Coronary artery (tissue), 2 donors: ENCODE measurements at regions not wholly inside any gene's neighbourhood (a gene's known extent, or its start where the extent isn't known, plus 50 kb on each side); places are given as distances from the start of the nearest gene placed in this dataset.

Experiments used
- DNase-seq: peaks from one replicate; pipeline ENCODE4 v3.0.0-alpha.2; 2017; ENCODE audit warnings: low spot score
- H3K27ac ChIP-seq, 2 donors: fragments of 200-600 bp; sonication (generic); one replicate each; pipeline ENCODE4 v1.5.1; 2016 to 2019
- H3K4me3 ChIP-seq: fragments of 200-600 bp; sonication (generic); 2 replicates; pipeline ENCODE4 v1.5.1; 2016; ENCODE audit warnings: mild to moderate bottlenecking, moderate library complexity
- TF ChIP-seq, protein P1 (sequence below): fragments of 200-600 bp; sonication (generic); IDR thresholded peaks from one replicate; pipeline ENCODE4 v1.5.1; 2019; ENCODE audit warnings: antibody characterized with exemption

DNA sequence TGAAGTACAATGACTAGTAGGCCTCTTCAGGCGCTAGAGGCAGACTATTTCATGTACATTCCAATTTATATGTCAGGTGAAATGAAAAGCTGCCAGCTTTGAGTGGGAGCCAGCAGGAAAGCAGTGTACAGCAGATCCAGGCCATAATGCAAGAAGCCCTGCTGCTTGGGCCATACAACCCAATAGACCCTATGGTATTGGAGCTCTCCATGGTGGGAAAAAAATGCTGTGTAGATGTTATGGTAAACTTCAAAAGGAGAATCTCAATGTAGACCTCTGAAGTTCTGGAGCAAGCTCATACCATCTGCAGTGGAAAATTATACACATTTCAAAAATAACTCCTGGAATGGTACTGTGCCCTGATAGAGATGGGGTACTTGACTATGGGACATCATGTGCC lies 71.5 kb upstream of the CD82 start:
- DNase-seq = no peak
- TF ChIP-seq, protein P1, sequence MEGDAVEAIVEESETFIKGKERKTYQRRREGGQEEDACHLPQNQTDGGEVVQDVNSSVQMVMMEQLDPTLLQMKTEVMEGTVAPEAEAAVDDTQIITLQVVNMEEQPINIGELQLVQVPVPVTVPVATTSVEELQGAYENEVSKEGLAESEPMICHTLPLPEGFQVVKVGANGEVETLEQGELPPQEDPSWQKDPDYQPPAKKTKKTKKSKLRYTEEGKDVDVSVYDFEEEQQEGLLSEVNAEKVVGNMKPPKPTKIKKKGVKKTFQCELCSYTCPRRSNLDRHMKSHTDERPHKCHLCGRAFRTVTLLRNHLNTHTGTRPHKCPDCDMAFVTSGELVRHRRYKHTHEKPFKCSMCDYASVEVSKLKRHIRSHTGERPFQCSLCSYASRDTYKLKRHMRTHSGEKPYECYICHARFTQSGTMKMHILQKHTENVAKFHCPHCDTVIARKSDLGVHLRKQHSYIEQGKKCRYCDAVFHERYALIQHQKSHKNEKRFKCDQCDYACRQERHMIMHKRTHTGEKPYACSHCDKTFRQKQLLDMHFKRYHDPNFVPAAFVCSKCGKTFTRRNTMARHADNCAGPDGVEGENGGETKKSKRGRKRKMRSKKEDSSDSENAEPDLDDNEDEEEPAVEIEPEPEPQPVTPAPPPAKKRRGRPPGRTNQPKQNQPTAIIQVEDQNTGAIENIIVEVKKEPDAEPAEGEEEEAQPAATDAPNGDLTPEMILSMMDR = no peak
- H3K4me3 ChIP-seq = no peak overlapping the region

GRCh38 chr11:44494785-44495184 lies 70.7 kb upstream of the CD82 start:
- TF ChIP-seq, protein P1 = no peak
- DNase-seq = no peak
- H3K27ac ChIP-seq = no peak overlapping the region
- H3K4me3 ChIP-seq = no peak overlapping the region

More for the DNA sequence above, 71.5 kb upstream of the CD82 start:
- H3K27ac ChIP-seq = no peak overlapping the region

- TF ChIP-seq, protein P1 = no peak
- no peak overlapping the region for H3K27ac ChIP-seq
- no peak overlapping the region for H3K4me3 ChIP-seq
- no peak for DNase-seq
Observed at GRCh38 chr11:44496391-44496790, 69.1 kb upstream of the CD82 start.

- no peak overlapping the region for H3K4me3 ChIP-seq
- TF ChIP-seq, protein P1 = no peak
- DNase-seq = no peak
- no peak overlapping the region for H3K27ac ChIP-seq
Observed at GRCh38 chr11:44498089-44498871, 67.2 kb upstream of the CD82 start.

- no peak for DNase-seq
- TF ChIP-seq, protein P1 = no peak
- Histone ChIP-seq H3K27ac (no peak overlapping the region), H3K4me3 (no peak overlapping the region)
Observed at GRCh38 chr11:44502506-44502905, 63.0 kb upstream of the CD82 start.

GRCh38 chr11:44505581-44506054 lies 59.8 kb upstream of the CD82 start:
- DNase-seq = no peak
- Histone ChIP-seq H3K27ac (no peak overlapping the region), H3K4me3 (no peak overlapping the region)
- TF ChIP-seq, protein P1 = no peak
